Peyer's patch (tissue), 4 donors: ENCODE measurements at regions not wholly inside any gene's neighbourhood (a gene's known extent, or its start where the extent isn't known, plus 50 kb on each side); places are given as distances from the start of the nearest gene placed in this dataset.

ENCODE experiments used
- POLR2A ChIP-seq, 2 donors: fragments of 450-650 bp; IDR thresholded peaks; one replicate each; pipeline ENCODE4 v1.5.1; 2017; ENCODE audit warnings: antibody characterized with exemption in 2 of 2, mild to moderate bottlenecking in 2 of 2, moderate library complexity in 2 of 2
- TF ChIP-seq, protein P1 (sequence below), 6 experiments: fragments of 450-650 bp in 4 of 6; fragments of 200-600 bp in 2 of 6; sonication (generic) in 1 of 6; IDR thresholded peaks; one replicate each; pipeline ENCODE4 v1.5.1; 2017 to 2019; ENCODE audit warnings: antibody characterized with exemption in 6 of 6, mild to moderate bottlenecking in 3 of 6, moderate library complexity in 1 of 6

- TF ChIP-seq, protein P1, sequence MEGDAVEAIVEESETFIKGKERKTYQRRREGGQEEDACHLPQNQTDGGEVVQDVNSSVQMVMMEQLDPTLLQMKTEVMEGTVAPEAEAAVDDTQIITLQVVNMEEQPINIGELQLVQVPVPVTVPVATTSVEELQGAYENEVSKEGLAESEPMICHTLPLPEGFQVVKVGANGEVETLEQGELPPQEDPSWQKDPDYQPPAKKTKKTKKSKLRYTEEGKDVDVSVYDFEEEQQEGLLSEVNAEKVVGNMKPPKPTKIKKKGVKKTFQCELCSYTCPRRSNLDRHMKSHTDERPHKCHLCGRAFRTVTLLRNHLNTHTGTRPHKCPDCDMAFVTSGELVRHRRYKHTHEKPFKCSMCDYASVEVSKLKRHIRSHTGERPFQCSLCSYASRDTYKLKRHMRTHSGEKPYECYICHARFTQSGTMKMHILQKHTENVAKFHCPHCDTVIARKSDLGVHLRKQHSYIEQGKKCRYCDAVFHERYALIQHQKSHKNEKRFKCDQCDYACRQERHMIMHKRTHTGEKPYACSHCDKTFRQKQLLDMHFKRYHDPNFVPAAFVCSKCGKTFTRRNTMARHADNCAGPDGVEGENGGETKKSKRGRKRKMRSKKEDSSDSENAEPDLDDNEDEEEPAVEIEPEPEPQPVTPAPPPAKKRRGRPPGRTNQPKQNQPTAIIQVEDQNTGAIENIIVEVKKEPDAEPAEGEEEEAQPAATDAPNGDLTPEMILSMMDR (IDR thresholded peaks at IDR 0.05): no peak
- TF ChIP-seq POLR2A (IDR thresholded peaks at IDR 0.05): no peak
Observed at GRCh38 chr10:84863675-84864074, 535.3 kb downstream of the CCSER2 start.
